GM23248 (cell line): ENCODE measurements at regions not wholly inside any gene's neighbourhood (a gene's known extent, or its start where the extent isn't known, plus 50 kb on each side); places are given as distances from the start of the nearest gene placed in this dataset.

Experiments used
- DNase-seq: peaks from one replicate; pipeline ENCODE4 v3.0.0-alpha.2; 2015
- H2AFZ ChIP-seq: fragments of 200-600 bp; sonication (generic); 2 replicates; pipeline ENCODE4 v1.6.1; 2016; ENCODE audit warnings: antibody characterized with exemption
- H3F3A ChIP-seq: fragments of 200-600 bp; sonication (generic); 2 replicates; pipeline ENCODE4 v1.6.1; 2016; ENCODE audit warnings: mild to moderate bottlenecking, antibody characterized with exemption, mixed run types; ENCODE audit not compliant: insufficient read depth
- H3K27ac ChIP-seq: fragments of 200-600 bp; sonication (generic); 2 replicates; pipeline ENCODE4 v1.5.1; 2016; ENCODE audit warnings: mild to moderate bottlenecking
- H3K27me3 ChIP-seq: fragments of 200-600 bp; sonication (generic); replicated peaks from 2 replicates; pipeline ENCODE4 v1.6.1; 2016; ENCODE audit warnings: mild to moderate bottlenecking; ENCODE audit not compliant: insufficient read depth
- H3K36me3 ChIP-seq: fragments of 200-600 bp; sonication (generic); 2 replicates; pipeline ENCODE4 v1.6.1; 2016; ENCODE audit warnings: low read depth, mild to moderate bottlenecking
- H3K4me1 ChIP-seq: fragments of 200-600 bp; sonication (generic); 2 replicates; pipeline ENCODE4 v1.6.1; 2016; ENCODE audit warnings: mild to moderate bottlenecking; ENCODE audit not compliant: insufficient read depth
- H3K4me2 ChIP-seq: fragments of 200-600 bp; sonication (generic); one replicate; pipeline ENCODE4 v1.6.1; 2016; ENCODE audit warnings: mild to moderate bottlenecking; ENCODE audit not compliant: unreplicated experiment
- H3K4me3 ChIP-seq: fragments of 200-600 bp; sonication (generic); 2 replicates; pipeline ENCODE4 v1.5.1; 2016; ENCODE audit warnings: mild to moderate bottlenecking
- H3K79me2 ChIP-seq: fragments of 200-600 bp; sonication (generic); 2 replicates; pipeline ENCODE4 v1.6.1; 2016; ENCODE audit warnings: mild to moderate bottlenecking; ENCODE audit not compliant: insufficient read depth
- H3K9ac ChIP-seq: fragments of 200-600 bp; sonication (generic); 2 replicates; pipeline ENCODE4 v1.6.1; 2016; ENCODE audit warnings: mild to moderate bottlenecking
- H3K9me2 ChIP-seq: fragments of 200-600 bp; sonication (generic); 2 replicates; pipeline ENCODE4 v1.6.1; 2016; ENCODE audit warnings: mixed run types, mild to moderate bottlenecking, moderate library complexity; ENCODE audit not compliant: insufficient read depth
- H3K9me3 ChIP-seq: fragments of 200-600 bp; sonication (generic); one replicate; pipeline ENCODE4 v1.6.1; 2017; ENCODE audit warnings: low read depth
- H4K20me1 ChIP-seq: fragments of 200-600 bp; sonication (generic); 2 replicates; pipeline ENCODE4 v1.6.0; 2016; ENCODE audit not compliant: insufficient read depth
- EZH2 ChIP-seq: fragments of 200-600 bp; sonication (generic); IDR thresholded peaks from 2 replicates; pipeline ENCODE4 v1.6.1; 2018; ENCODE audit warnings: antibody characterized with exemption, mild to moderate bottlenecking; ENCODE audit not compliant: insufficient read depth, poor library complexity, severe bottlenecking
- EZH2phosphoT487 ChIP-seq: fragments of 200-600 bp; sonication (generic); IDR thresholded peaks from 2 replicates; pipeline ENCODE4 v1.6.1; 2018; ENCODE audit warnings: antibody characterized with exemption, moderate library complexity, mild to moderate bottlenecking, low read depth; ENCODE audit not compliant: insufficient read depth
- WGBS, 2 experiments: methylation state at CpG; one replicate each; pipeline ENCODE4 v1.1.6; 2015 to 2017; ENCODE audit warnings: low lambda C conversion rate in 2 of 2, low coverage in 1 of 2; ENCODE audit errors: missing lambda C conversion rate in 2 of 2; 5-methylcytosine and 5-hydroxymethylcytosine counted together
- in situ Hi-C: fragments of 300-500 bp; cut with MboI; formaldehyde crosslinking; loops from 2 replicates; pipeline ENCODE4 v1.15.0; 2020

DNA sequence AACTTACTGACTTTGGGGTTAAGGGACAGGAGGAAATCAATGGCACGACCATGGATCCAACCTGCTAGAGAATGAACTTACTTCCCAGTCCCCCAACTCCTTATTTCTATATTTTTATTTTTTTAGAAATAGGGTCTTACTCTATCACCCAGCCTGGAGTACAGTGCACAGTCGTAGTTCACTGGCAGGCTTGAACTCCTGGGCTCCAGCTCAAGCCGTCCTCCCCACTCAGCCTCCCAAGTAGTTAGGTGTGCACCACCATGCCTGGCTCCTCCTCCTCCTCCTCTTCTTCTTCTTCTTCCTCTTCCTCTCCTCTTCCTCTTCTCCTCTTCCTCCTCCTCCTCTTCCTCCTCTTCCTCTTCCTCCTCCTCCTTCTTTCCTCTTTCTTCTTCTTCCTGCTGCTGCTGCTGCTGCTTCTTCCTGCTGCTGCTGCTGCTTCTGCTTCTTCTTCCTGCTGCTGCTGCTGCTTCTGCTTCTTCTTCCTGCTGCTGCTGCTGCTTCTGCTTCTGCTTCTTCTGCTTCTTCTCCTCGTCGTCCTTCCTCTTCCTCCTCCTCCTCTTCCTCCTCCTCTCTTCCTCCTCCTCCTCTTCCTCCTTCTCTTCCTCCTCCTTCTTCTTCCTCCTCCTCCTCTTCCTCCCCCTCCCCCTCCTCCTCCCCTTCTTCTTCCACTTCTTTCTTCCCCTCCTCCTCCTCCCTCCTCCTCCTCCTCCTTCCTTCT, 390.1 kb upstream of the RGS6 start:
- H3K4me2 ChIP-seq, result no peak overlapping the region
- no peaks in the 10 kb centered on the region for H4K20me1 ChIP-seq
- H3K36me3 ChIP-seq, result no peaks in the 10 kb centered on the region
- H3K4me3 ChIP-seq, result no peak overlapping the region
- no peak overlapping the region for H3K27ac ChIP-seq
- H3K27me3 ChIP-seq, result no peaks in the 10 kb centered on the region
- in situ Hi-C loops, result no loop called here
- TF ChIP-seq EZH2phosphoT487 (no peak), EZH2 (no peak)
- no peak for DNase-seq
- no peaks in the 10 kb centered on the region for H3K9me2 ChIP-seq
- peaks cover 91% of the 10 kb centered on the region for H3K79me2 ChIP-seq
- H3F3A ChIP-seq, result peaks cover 7% of the 10 kb centered on the region; the same call in 1 of the 2 replicates
- no peak overlapping the region for H2AFZ ChIP-seq
- H3K9me3 ChIP-seq, result no peaks in the 10 kb centered on the region
- H3K9ac ChIP-seq, result no peak overlapping the region
- peaks cover 20% of the 10 kb centered on the region for H3K4me1 ChIP-seq
- 92% methylated on average over 4 to 5 of the region's 5 CpGs for WGBS, 2 experiments

DNA sequence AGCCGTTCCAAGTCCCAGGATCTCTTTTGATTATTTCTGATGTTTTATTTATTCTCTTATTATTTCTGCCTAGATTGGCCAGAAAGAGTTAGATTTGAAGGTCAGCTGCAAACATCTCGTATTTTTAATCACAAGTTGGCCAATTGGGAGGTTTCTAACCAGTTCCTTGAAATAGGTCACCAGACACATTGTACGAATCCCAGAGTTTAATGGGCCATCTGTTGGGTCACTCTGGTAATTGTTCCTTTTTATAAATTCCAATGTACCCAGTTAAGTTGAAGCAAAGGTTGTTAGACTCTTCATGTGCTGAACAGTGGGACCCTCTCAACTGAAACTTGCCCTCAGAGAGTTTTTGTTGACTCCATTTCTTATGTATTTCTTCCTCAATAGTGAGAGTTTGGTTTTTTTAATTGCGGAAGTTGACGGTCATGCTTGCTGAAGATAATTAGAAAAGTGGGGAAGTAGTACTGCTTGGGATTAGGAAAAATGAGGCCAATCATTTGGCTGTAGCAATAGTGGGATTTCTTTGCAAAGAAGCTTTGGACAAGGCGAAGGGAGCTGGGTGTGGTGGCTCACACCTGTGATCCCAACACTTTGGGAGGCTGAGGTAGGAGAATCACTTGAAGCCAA, 382.7 kb upstream of the RGS6 start:
- Histone ChIP-seq H3F3A (peaks cover 33% of the 10 kb centered on the region), H3K4me1 (peaks cover 13% of the 10 kb centered on the region), H3K27me3 (no peaks in the 10 kb centered on the region), H3K9me3 (no peaks in the 10 kb centered on the region), H3K4me3 (no peak overlapping the region), H3K79me2 (peaks cover 83% of the 10 kb centered on the region), H3K9ac (no peak overlapping the region), H3K27ac (no peak overlapping the region), H4K20me1 (no peaks in the 10 kb centered on the region), H3K36me3 (no peaks in the 10 kb centered on the region), H3K4me2 (no peak overlapping the region), H2AFZ (no peak overlapping the region), H3K9me2 (no peaks in the 10 kb centered on the region)
- TF ChIP-seq EZH2 (no peak), EZH2phosphoT487 (no peak)
- 96% methylated on average over 6 of the region's 6 CpGs for WGBS, 2 experiments
- no peak for DNase-seq
- in situ Hi-C loops, result no loop called here

DNA sequence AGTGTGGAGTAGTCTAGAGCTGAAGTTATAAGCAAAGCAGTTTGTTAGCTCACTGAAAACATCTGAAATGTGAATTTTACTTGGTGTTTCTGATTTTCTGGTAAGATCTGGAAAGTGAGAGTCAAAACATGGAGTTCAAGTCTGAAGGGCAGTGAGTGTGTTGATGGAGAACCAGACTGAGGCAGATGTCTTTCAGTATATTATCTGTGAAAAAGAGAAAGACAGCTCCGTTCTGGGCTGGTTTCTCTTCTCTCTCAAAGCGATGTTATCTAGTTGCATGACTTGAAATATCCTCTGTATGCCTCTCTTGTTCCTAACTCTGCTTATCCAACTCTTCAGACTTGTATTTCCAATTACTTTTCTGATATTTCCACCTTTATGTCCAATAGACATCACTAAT, 381.9 kb upstream of the RGS6 start:
- H3K4me1 ChIP-seq, result peaks cover 16% of the 10 kb centered on the region
- no peaks in the 10 kb centered on the region for H4K20me1 ChIP-seq
- H2AFZ ChIP-seq, result no peak overlapping the region
- peaks cover 33% of the 10 kb centered on the region for H3F3A ChIP-seq
- no peak overlapping the region for H3K4me3 ChIP-seq
- 93 to 95% methylated on average over 2 of the region's 2 CpGs for WGBS, 2 experiments
- no peak overlapping the region for H3K9ac ChIP-seq
- no peaks in the 10 kb centered on the region for H3K27me3 ChIP-seq
- no peak overlapping the region for H3K4me2 ChIP-seq
- H3K27ac ChIP-seq, result 0 out of 2 replicates have a peak overlapping the region, but pooled peaks have one; percentile 60
- H3K36me3 ChIP-seq, result no peaks in the 10 kb centered on the region
- H3K9me2 ChIP-seq, result no peaks in the 10 kb centered on the region
- in situ Hi-C loops, result no loop called here
- H3K79me2 ChIP-seq, result peaks cover 86% of the 10 kb centered on the region
- no peak for TF ChIP-seq EZH2
- TF ChIP-seq EZH2phosphoT487, result no peak
- no peaks in the 10 kb centered on the region for H3K9me3 ChIP-seq
- DNase-seq, result no peak

DNA sequence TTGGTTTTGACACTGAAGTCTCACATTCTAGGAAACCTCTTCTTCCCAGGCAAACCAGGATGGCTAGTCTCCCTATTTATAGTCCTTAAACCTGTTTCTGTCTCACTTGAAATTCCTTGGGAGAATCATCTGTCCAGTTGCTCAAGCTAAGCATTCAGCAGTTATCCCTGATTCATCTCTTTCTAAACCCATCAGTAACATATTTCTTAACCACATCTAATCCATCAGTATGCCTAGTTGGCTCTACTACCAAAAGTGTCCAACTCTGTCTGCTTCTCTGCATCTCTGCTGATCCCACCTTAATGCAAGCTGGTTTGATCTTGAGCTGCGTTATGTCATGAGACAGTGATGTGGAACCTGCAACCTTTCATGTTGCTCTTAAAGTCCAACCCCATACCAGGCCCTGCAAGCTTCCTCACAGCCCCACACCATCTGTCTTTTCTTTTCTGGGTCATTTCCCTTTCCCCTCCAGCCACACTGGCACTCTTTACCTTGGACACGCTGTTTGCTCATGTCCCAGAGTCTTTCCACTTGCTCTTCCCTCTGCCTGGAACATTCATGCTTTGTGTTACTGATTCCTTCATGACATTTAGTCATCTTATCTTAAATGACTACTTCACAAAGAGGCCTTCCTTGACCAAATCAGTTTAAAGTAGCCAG, 380.8 kb upstream of the RGS6 start:
- H3K4me1 ChIP-seq, result peaks cover 25% of the 10 kb centered on the region
- H3K27ac ChIP-seq, result peak overlapping the region; percentile 60
- in situ Hi-C loops, result no loop called here
- TF ChIP-seq EZH2 (no peak), EZH2phosphoT487 (no peak)
- no peaks in the 10 kb centered on the region for H4K20me1 ChIP-seq
- H3K9me2 ChIP-seq, result no peaks in the 10 kb centered on the region
- H3F3A ChIP-seq, result peaks cover 33% of the 10 kb centered on the region
- peak; percentile 79 for DNase-seq
- WGBS, 2 experiments, result 93 to 94% methylated on average over 2 of the region's 2 CpGs
- H3K79me2 ChIP-seq, result peaks cover 86% of the 10 kb centered on the region
- H3K9ac ChIP-seq, result no peak overlapping the region
- no peaks in the 10 kb centered on the region for H3K36me3 ChIP-seq
- H3K27me3 ChIP-seq, result no peaks in the 10 kb centered on the region
- no peak overlapping the region for H2AFZ ChIP-seq
- no peaks in the 10 kb centered on the region for H3K9me3 ChIP-seq
- H3K4me3 ChIP-seq, result no peak overlapping the region
- peak overlapping the region; percentile 22 for H3K4me2 ChIP-seq
